GM10248 (cell line): ENCODE measurements at regions not wholly inside any gene's neighbourhood (a gene's known extent, or its start where the extent isn't known, plus 50 kb on each side); places are given as distances from the start of the nearest gene placed in this dataset.
"Not testable (repeated sequence)": the region's sequence is repeated elsewhere in the genome, so short reads cannot be mapped to it uniquely, and the experiment has no call there.

Experiments
- CTCF ChIA-PET: fragments of 300-600 bp; sonication (Branson Sonifier 250); formaldehyde crosslinking; extraction: SDS; loops from one replicate; lab custom pipeline; 2021; ENCODE audit warnings: antibody characterized with exemption; lab: Yijun Ruan, JAX
- POLR2A ChIA-PET: fragments of 350-650 bp; sonication (Branson Sonifier 250); formaldehyde crosslinking; extraction: SDS; loops from one replicate; lab custom pipeline; 2020; ENCODE audit warnings: antibody characterized with exemption; lab: Yijun Ruan, JAX
- DNase-seq: peaks from one replicate; pipeline ENCODE4 v3.0.0; 2012; ENCODE audit errors: extremely low spot score
- CTCF ChIP-seq: IDR thresholded peaks from 2 replicates; pipeline ENCODE4 v1.5.1; 2012; ENCODE audit warnings: mild to moderate bottlenecking, low read depth; ENCODE audit errors: extremely low read depth, missing control alignments, control extremely low read depth

GRCh38 chr1:213619026-213619425 lies 368.7 kb upstream of the PROX1 start:
- TF ChIP-seq CTCF = no peak
- POLR2A ChIA-PET = no interaction called here
- CTCF ChIA-PET = no interaction called here
- no peak for DNase-seq

DNA sequence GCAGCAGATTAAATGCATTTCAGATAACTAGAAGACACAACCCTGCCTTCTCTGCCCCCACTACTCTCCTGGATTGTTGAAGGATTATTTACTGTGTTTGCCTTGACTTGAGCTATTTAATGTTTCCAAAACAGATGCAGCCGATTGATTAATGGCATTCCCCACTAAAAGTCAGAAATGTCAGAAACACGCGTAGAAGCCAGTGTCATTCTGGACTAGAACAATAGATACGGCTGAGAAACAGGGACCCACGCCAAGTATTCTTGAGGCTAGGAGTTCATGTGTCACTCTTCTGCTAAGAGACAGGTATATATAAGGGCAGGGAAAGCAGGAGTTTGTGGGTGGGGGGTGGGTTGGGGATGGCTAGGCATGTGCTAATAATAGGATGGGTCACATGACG lies 366.7 kb upstream of the PROX1 start:
- CTCF ChIA-PET = no interaction called here
- POLR2A ChIA-PET = no interaction called here
- TF ChIP-seq CTCF = no peak
- DNase-seq = no peak

GRCh38 chr1:213622365-213623063 lies 365.3 kb upstream of the PROX1 start:
- TF ChIP-seq CTCF = no peak
- DNase-seq = peak; percentile 27
- ChIA-PET CTCF (no interaction called here), POLR2A (no interaction called here)

DNA sequence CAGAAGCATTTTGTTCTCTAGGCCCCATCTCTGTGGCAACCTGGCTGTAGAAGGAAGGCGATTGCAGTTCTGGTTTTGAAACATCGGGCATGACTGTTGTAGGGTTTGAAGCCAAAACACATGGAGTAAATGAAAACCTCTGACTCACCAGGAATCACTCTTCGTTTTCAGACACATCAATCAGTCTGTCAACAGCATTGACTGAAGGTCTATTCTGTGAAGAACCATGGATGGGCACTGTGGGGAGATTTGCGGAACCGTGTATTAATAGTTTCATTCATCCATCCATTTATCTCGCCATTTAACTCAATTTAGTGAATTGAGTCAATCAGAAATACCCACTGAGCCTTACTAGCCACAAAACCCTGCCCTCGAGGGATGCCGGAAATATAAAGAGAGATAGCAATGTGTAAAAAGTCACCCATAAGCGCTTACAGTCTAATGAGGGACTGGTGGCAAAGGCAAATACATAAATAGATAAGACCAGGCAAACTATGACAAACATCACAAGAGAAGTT lies 364.6 kb upstream of the PROX1 start:
- ChIA-PET POLR2A (no interaction called here), CTCF (no interaction called here)
- DNase-seq = no peak
- no peak for TF ChIP-seq CTCF

DNA sequence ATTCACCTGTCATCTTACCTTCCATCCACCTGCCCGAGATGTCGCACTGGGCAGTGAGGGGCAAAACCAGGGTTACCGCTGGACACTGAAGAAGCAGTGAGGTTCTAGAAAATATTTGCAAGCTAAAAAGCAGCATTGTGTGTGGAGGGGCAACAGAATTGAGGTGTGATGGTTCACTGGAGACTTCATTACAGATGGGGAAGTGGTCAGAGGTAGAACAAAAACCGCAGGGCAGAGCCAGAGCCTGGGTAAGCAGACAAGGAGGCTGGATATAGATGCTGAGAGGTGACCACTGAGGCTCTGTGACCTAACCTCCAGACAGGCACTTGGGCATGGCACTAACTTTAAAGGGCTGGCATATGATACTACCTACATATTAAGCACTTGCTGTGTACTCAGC lies 363.9 kb upstream of the PROX1 start:
- TF ChIP-seq CTCF = no peak
- no peak for DNase-seq
- ChIA-PET POLR2A (no interaction called here), CTCF (no interaction called here)

- DNase-seq, CTCF ChIA-PET, POLR2A ChIA-PET: not testable (repeated sequence)
Measured at GRCh38 chr1:213636778-213637177, 351.0 kb upstream of the PROX1 start.

- ChIA-PET CTCF (interaction anchor here (0.7 kb wide), 1 partner anchor 34 kb away, joined by 3 read pairs; no protein-coding TSS in a partner anchor), POLR2A (no interaction called here)
- DNase-seq = no peak
- no peak for TF ChIP-seq CTCF
Measured at GRCh38 chr1:213641312-213641711, 346.5 kb upstream of the PROX1 start.
